HG03064 (cell line): ENCODE measurements at regions not wholly inside any gene's neighbourhood (a gene's known extent, or its start where the extent isn't known, plus 50 kb on each side); places are given as distances from the start of the nearest gene placed in this dataset.
A peak's percentile ranks its signal among the peaks of the same experiment; 100 is the strongest.

Experiments used
- ATAC-seq: cut with Tn5 transposase; IDR thresholded peaks from one replicate; pipeline ENCODE4 v1.9.1; 2021; ENCODE audit warnings: low read depth; ENCODE audit not compliant: unreplicated experiment

GRCh38 chr3:88209356-88209755, 59.6 kb downstream of the C3orf38 start:
- ATAC-seq, result no peak

- no peak for ATAC-seq
Observed at GRCh38 chr3:88211096-88211890, 61.5 kb downstream of the C3orf38 start.

- ATAC-seq, result peak; percentile 76
Observed at GRCh38 chr3:88219138-88219792, 69.5 kb downstream of the C3orf38 start.

GRCh38 chr3:88220126-88220525, 70.4 kb downstream of the C3orf38 start:
- no peak for ATAC-seq

GRCh38 chr3:88221726-88222125, 72.0 kb downstream of the C3orf38 start:
- no peak for ATAC-seq

GRCh38 chr3:88222343-88222742, 72.6 kb downstream of the C3orf38 start:
- no peak for ATAC-seq

- no peak for ATAC-seq
Observed at GRCh38 chr3:88225326-88226008, 75.7 kb downstream of the C3orf38 start.

- no peak for ATAC-seq
Observed at GRCh38 chr3:88226910-88227309, 77.2 kb downstream of the C3orf38 start.

- ATAC-seq, result no peak
Observed at GRCh38 chr3:88230638-88231037, 80.9 kb downstream of the C3orf38 start.

GRCh38 chr3:88231207-88231606, 81.4 kb downstream of the C3orf38 start:
- ATAC-seq, result no peak

GRCh38 chr3:88231632-88232031, 81.9 kb downstream of the C3orf38 start:
- no peak for ATAC-seq

- no peak for ATAC-seq
Observed at GRCh38 chr3:88235102-88235501, 85.3 kb downstream of the C3orf38 start.

- no peak for ATAC-seq
Observed at GRCh38 chr3:88239870-88240269, 90.1 kb downstream of the C3orf38 start.

- ATAC-seq, result no peak
Observed at GRCh38 chr3:88248658-88249057, 98.9 kb downstream of the C3orf38 start.

- ATAC-seq, result no peak
Observed at GRCh38 chr3:88259045-88259444, 109.3 kb downstream of the C3orf38 start.

GRCh38 chr3:88262527-88262926, 112.8 kb downstream of the C3orf38 start:
- ATAC-seq, result no peak

- no peak for ATAC-seq
Observed at GRCh38 chr3:88263417-88264100, 113.8 kb downstream of the C3orf38 start.

- no peak for ATAC-seq
Observed at GRCh38 chr3:88267441-88267840, 117.7 kb downstream of the C3orf38 start.

- ATAC-seq, result no peak
Observed at GRCh38 chr3:88267847-88268246, 118.1 kb downstream of the C3orf38 start.

- no peak for ATAC-seq
Observed at GRCh38 chr3:88280326-88280725, 130.6 kb downstream of the C3orf38 start.
